Activated naive CD8-positive, alpha-beta T cell treated with anti-CD3 and anti-CD28 coated beads, Interleukin-2, amount 50 U/mL, for 24 hours (primary cell): ENCODE measurements at regions not wholly inside any gene's neighbourhood (a gene's known extent, or its start where the extent isn't known, plus 50 kb on each side); places are given as distances from the start of the nearest gene placed in this dataset.

ENCODE experiments used
- ATAC-seq: fragments of 150-1000 bp; cut with Tn5 transposase; one replicate; pipeline ENCODE4 v1.10.0; 2021
- DNase-seq: peaks from one replicate; pipeline ENCODE4 v3.0.0; 2021
- H3K27ac Mint-ChIP-seq: one replicate; pipeline ENCODE4 v1.8.0; 2021; ENCODE audit warnings: mild to moderate bottlenecking, mixed read lengths
- H3K27me3 Mint-ChIP-seq: one replicate; pipeline ENCODE4 v1.8.0; 2021; ENCODE audit warnings: mixed read lengths
- H3K36me3 Mint-ChIP-seq: one replicate; pipeline ENCODE4 v1.8.0; 2021; ENCODE audit warnings: low read depth, mixed read lengths
- H3K4me1 Mint-ChIP-seq: one replicate; pipeline ENCODE4 v1.8.0; 2021; ENCODE audit warnings: mixed read lengths
- H3K4me3 Mint-ChIP-seq: one replicate; pipeline ENCODE4 v1.8.0; 2021; ENCODE audit warnings: mild to moderate bottlenecking, moderate library complexity, mixed read lengths
- H3K9me3 Mint-ChIP-seq: one replicate; pipeline ENCODE4 v1.8.0; 2021; ENCODE audit warnings: mixed read lengths

GRCh38 chr9:100913257-100913656 is 115.3 kb upstream of the PLPPR1 start:
- DNase-seq (no peak), ATAC-seq (no peak)
- Mint-ChIP-seq H3K4me3 (no peak overlapping the region), H3K4me1 (no peaks in the 10 kb centered on the region), H3K27ac (no peak overlapping the region), H3K36me3 (no peaks in the 10 kb centered on the region), H3K27me3 (no peaks in the 10 kb centered on the region), H3K9me3 (no peaks in the 10 kb centered on the region)

- ATAC-seq (no peak), DNase-seq (no peak)
- Mint-ChIP-seq H3K4me3 (no peak overlapping the region), H3K27me3 (no peaks in the 10 kb centered on the region), H3K9me3 (no peaks in the 10 kb centered on the region), H3K4me1 (no peaks in the 10 kb centered on the region), H3K27ac (no peak overlapping the region), H3K36me3 (no peaks in the 10 kb centered on the region)
Observed at GRCh38 chr9:100914266-100914665, 114.3 kb upstream of the PLPPR1 start.

- H3K27me3 Mint-ChIP-seq, result no peaks in the 10 kb centered on the region
- no peak overlapping the region for H3K4me3 Mint-ChIP-seq
- ATAC-seq (no peak), DNase-seq (no peak)
- no peaks in the 10 kb centered on the region for H3K4me1 Mint-ChIP-seq
- H3K36me3 Mint-ChIP-seq, result no peaks in the 10 kb centered on the region
- H3K27ac Mint-ChIP-seq, result no peak overlapping the region
- H3K9me3 Mint-ChIP-seq, result no peaks in the 10 kb centered on the region
Observed at GRCh38 chr9:100919506-100919905, 109.0 kb upstream of the PLPPR1 start.

GRCh38 chr9:100926366-100926765 is 102.2 kb upstream of the PLPPR1 start:
- ATAC-seq (no peak), DNase-seq (no peak)
- Mint-ChIP-seq H3K36me3 (no peaks in the 10 kb centered on the region), H3K27ac (no peak overlapping the region), H3K9me3 (no peaks in the 10 kb centered on the region), H3K27me3 (no peaks in the 10 kb centered on the region), H3K4me3 (no peak overlapping the region), H3K4me1 (no peaks in the 10 kb centered on the region)

GRCh38 chr9:100927763-100928162 is 100.8 kb upstream of the PLPPR1 start:
- Mint-ChIP-seq H3K27ac (no peak overlapping the region), H3K36me3 (no peaks in the 10 kb centered on the region), H3K4me1 (no peaks in the 10 kb centered on the region), H3K9me3 (no peaks in the 10 kb centered on the region), H3K4me3 (no peak overlapping the region), H3K27me3 (no peaks in the 10 kb centered on the region)
- DNase-seq, result no peak
- no peak for ATAC-seq

- DNase-seq (no peak), ATAC-seq (no peak)
- no peaks in the 10 kb centered on the region for H3K4me1 Mint-ChIP-seq
- no peak overlapping the region for H3K27ac Mint-ChIP-seq
- H3K27me3 Mint-ChIP-seq, result no peaks in the 10 kb centered on the region
- peaks cover 11% of the 10 kb centered on the region for H3K9me3 Mint-ChIP-seq
- no peaks in the 10 kb centered on the region for H3K36me3 Mint-ChIP-seq
- H3K4me3 Mint-ChIP-seq, result no peak overlapping the region
Observed at GRCh38 chr9:100933656-100934055, 94.9 kb upstream of the PLPPR1 start.

GRCh38 chr9:100937382-100937781 is 91.1 kb upstream of the PLPPR1 start:
- H3K27me3 Mint-ChIP-seq, result no peaks in the 10 kb centered on the region
- ATAC-seq, result no peak
- H3K27ac Mint-ChIP-seq, result no peak overlapping the region
- no peaks in the 10 kb centered on the region for H3K4me1 Mint-ChIP-seq
- no peak for DNase-seq
- H3K9me3 Mint-ChIP-seq, result peaks cover 11% of the 10 kb centered on the region
- no peaks in the 10 kb centered on the region for H3K36me3 Mint-ChIP-seq
- H3K4me3 Mint-ChIP-seq, result no peak overlapping the region

- DNase-seq (no peak), ATAC-seq (no peak)
- H3K9me3 Mint-ChIP-seq, result peaks cover 8% of the 10 kb centered on the region
- H3K27ac Mint-ChIP-seq, result no peak overlapping the region
- no peaks in the 10 kb centered on the region for H3K27me3 Mint-ChIP-seq
- H3K36me3 Mint-ChIP-seq, result no peaks in the 10 kb centered on the region
- H3K4me1 Mint-ChIP-seq, result no peaks in the 10 kb centered on the region
- no peak overlapping the region for H3K4me3 Mint-ChIP-seq
Observed at GRCh38 chr9:100938507-100938906, 90.0 kb upstream of the PLPPR1 start.

GRCh38 chr9:100939636-100940035 is 88.9 kb upstream of the PLPPR1 start:
- no peak overlapping the region for H3K4me3 Mint-ChIP-seq
- no peaks in the 10 kb centered on the region for H3K27me3 Mint-ChIP-seq
- no peaks in the 10 kb centered on the region for H3K4me1 Mint-ChIP-seq
- H3K36me3 Mint-ChIP-seq, result no peaks in the 10 kb centered on the region
- H3K9me3 Mint-ChIP-seq, result peaks cover 8% of the 10 kb centered on the region
- H3K27ac Mint-ChIP-seq, result no peak overlapping the region
- DNase-seq, result no peak
- no peak for ATAC-seq

- Mint-ChIP-seq H3K4me1 (no peaks in the 10 kb centered on the region), H3K27ac (no peak overlapping the region), H3K4me3 (no peak overlapping the region), H3K9me3 (no peaks in the 10 kb centered on the region), H3K27me3 (no peaks in the 10 kb centered on the region), H3K36me3 (no peaks in the 10 kb centered on the region)
- DNase-seq (no peak), ATAC-seq (no peak)
Observed at GRCh38 chr9:100959226-100959625, 69.3 kb upstream of the PLPPR1 start.
